SK-N-SH (cell line): ENCODE measurements at regions not wholly inside any gene's neighbourhood (a gene's known extent, or its start where the extent isn't known, plus 50 kb on each side); places are given as distances from the start of the nearest gene placed in this dataset.

ENCODE experiments used
- CTCF ChIA-PET: fragments of 300-600, 350-600 bp; formaldehyde crosslinking; extraction: SDS; loops from one replicate; lab custom pipeline; 2021; lab: Yijun Ruan, JAX
- POLR2A ChIA-PET: fragments of 350-600 bp; sonication (Branson Sonifier 250); formaldehyde crosslinking; extraction: SDS; loops from one replicate; lab custom pipeline; 2020; ENCODE audit warnings: antibody characterized with exemption, inconsistent platforms; lab: Yijun Ruan, JAX
- DNase-seq: peaks from one replicate; pipeline ENCODE4 v3.0.0; 2012
- H2AFZ ChIP-seq: fragments of 200-600 bp; sonication (generic); 2 replicates; pipeline ENCODE4 v1.8.1; 2016; ENCODE audit warnings: antibody characterized with exemption, mild to moderate bottlenecking, low read depth
- H3F3A ChIP-seq: fragments of 200-600 bp; sonication (generic); replicated peaks from 2 replicates; pipeline ENCODE3; 2016; ENCODE audit warnings: antibody characterized with exemption, mild to moderate bottlenecking; ENCODE audit not compliant: insufficient read depth
- H3K27ac ChIP-seq, 2 experiments: fragments of 200-500 bp in 1 of 2; fragments of 200-600 bp in 1 of 2; sonication (Bioruptor generic) in 1 of 2; sonication (generic), shearing (Covaris generic) in 1 of 2; 2 replicates each; pipeline versions ENCODE4 v1.5.1 to v1.6.1; 2014 to 2016; ENCODE audit warnings: low read depth in 2 of 2, inconsistent platforms in 1 of 2, low read length in 1 of 2, mild to moderate bottlenecking in 1 of 2, mixed read lengths in 1 of 2
- H3K27me3 ChIP-seq: fragments of 200-600 bp; sonication (generic), shearing (Covaris generic); 2 replicates; pipeline ENCODE4 v1.6.1; 2016; ENCODE audit warnings: mixed run types; ENCODE audit not compliant: insufficient read depth
- H3K36me3 ChIP-seq, 2 experiments: fragments of 200-500 bp in 1 of 2; fragments of 200-600 bp in 1 of 2; sonication (Bioruptor generic) in 1 of 2; sonication (generic) in 1 of 2; replicated peaks in 1 of 2; 2 replicates each; pipeline versions ENCODE3 to v1.5.1; 2014 to 2016; ENCODE audit warnings: low read length in 1 of 2, mild to moderate bottlenecking in 1 of 2; ENCODE audit not compliant: insufficient read depth in 2 of 2, control insufficient read depth in 1 of 2
- H3K4me1 ChIP-seq, 2 experiments: fragments of 200-500 bp in 1 of 2; fragments of 200-600 bp in 1 of 2; sonication (Bioruptor generic) in 1 of 2; sonication (generic), shearing (Covaris generic) in 1 of 2; 2 replicates each; pipeline versions ENCODE4 v1.5.1 to v1.6.1; 2014 to 2016; ENCODE audit warnings: low read depth in 1 of 2, low read length in 1 of 2, mixed run types in 1 of 2; ENCODE audit not compliant: insufficient read depth in 2 of 2, control insufficient read depth in 1 of 2
- H3K4me2 ChIP-seq: fragments of 200-600 bp; sonication (generic), shearing (Covaris generic); 2 replicates; pipeline ENCODE4 v1.6.1; 2017; ENCODE audit warnings: mixed run types
- H3K4me3 ChIP-seq, 2 experiments: fragments of 200-500 bp in 1 of 2; fragments of 200-600 bp in 1 of 2; sonication (Bioruptor generic) in 1 of 2; sonication (generic), shearing (Covaris generic) in 1 of 2; 2 replicates each; pipeline versions ENCODE4 v1.5.1 to v1.8.1; 2014 to 2016; ENCODE audit warnings: low read depth in 2 of 2, inconsistent platforms in 1 of 2, low read length in 1 of 2, mild to moderate bottlenecking in 1 of 2, mixed read lengths in 1 of 2, moderate library complexity in 1 of 2
- H3K79me2 ChIP-seq: fragments of 200-600 bp; sonication (generic); 2 replicates; pipeline ENCODE4 v1.8.1; 2017; ENCODE audit warnings: mild to moderate bottlenecking; ENCODE audit not compliant: insufficient read depth
- H3K9ac ChIP-seq: fragments of 200-600 bp; sonication (generic); 2 replicates; pipeline ENCODE4 v1.6.1; 2017; ENCODE audit warnings: mixed run types
- H3K9me2 ChIP-seq: fragments of 200-600 bp; sonication (generic); 2 replicates; pipeline ENCODE4 v1.6.1; 2017; ENCODE audit warnings: mixed run types
- H3K9me3 ChIP-seq: fragments of 200-600 bp; sonication (generic); 2 replicates; pipeline ENCODE4 v1.6.1; 2017; ENCODE audit warnings: mixed run types, mild to moderate bottlenecking, moderate library complexity
- H4K20me1 ChIP-seq: fragments of 200-600 bp; sonication (generic); 2 replicates; pipeline ENCODE4 v1.6.1; 2017; ENCODE audit warnings: mild to moderate bottlenecking, mixed run types; ENCODE audit not compliant: insufficient read depth
- CHD2 ChIP-seq: fragments of 150-350 bp; IDR thresholded peaks from 2 replicates; pipeline ENCODE4 v1.6.1; 2018; ENCODE audit warnings: low read length; ENCODE audit not compliant: partially characterized antibody
- ELF1 ChIP-seq: IDR thresholded peaks from 2 replicates; pipeline ENCODE4 v1.4.0; 2012
- EZH2phosphoT487 ChIP-seq: fragments of 200-600 bp; sonication (generic); IDR thresholded peaks from 2 replicates; pipeline ENCODE4 v1.6.1; 2017; ENCODE audit warnings: low read depth, mixed run types, mild to moderate bottlenecking, antibody characterized with exemption, moderate library complexity, borderline replicate concordance
- FOSL2 ChIP-seq: IDR thresholded peaks from 2 replicates; pipeline ENCODE4 v1.4.0; 2012; ENCODE audit warnings: low read depth, mild to moderate bottlenecking, moderate library complexity, borderline replicate concordance
- GABPA ChIP-seq: IDR thresholded peaks from 2 replicates; pipeline ENCODE4 v1.4.0; 2012; ENCODE audit warnings: low read depth, mild to moderate bottlenecking
- JUND ChIP-seq: IDR thresholded peaks from 2 replicates; pipeline ENCODE4 v1.4.0; 2012
- MEF2A ChIP-seq: IDR thresholded peaks from 2 replicates; pipeline ENCODE4 v1.4.0; 2012; ENCODE audit warnings: low read depth, borderline replicate concordance
- MXI1 ChIP-seq: IDR thresholded peaks from 2 replicates; pipeline ENCODE4 v1.6.1; 2012; ENCODE audit warnings: mild to moderate bottlenecking, low read depth, low read length, improper control_type of control experiment
- NFIC ChIP-seq: IDR thresholded peaks from 2 replicates; pipeline ENCODE4 v1.4.0; 2012; ENCODE audit warnings: borderline replicate concordance
- RAD21 ChIP-seq: IDR thresholded peaks from 2 replicates; pipeline ENCODE4 v1.6.1; 2012; ENCODE audit warnings: mild to moderate bottlenecking, low read length
- RFX5 ChIP-seq: IDR thresholded peaks from 2 replicates; pipeline ENCODE4 v1.6.1; 2012; ENCODE audit warnings: mild to moderate bottlenecking, improper control_type of control experiment, low read length
- TAF1 ChIP-seq: IDR thresholded peaks from 2 replicates; pipeline ENCODE4 v1.6.1; 2012; ENCODE audit warnings: low read depth, mild to moderate bottlenecking, low read length, moderate library complexity, borderline replicate concordance
- TCF12 ChIP-seq: IDR thresholded peaks from 2 replicates; pipeline ENCODE4 v1.4.0; 2012
- WGBS: methylation state at CpG from one replicate; pipeline ENCODE4 v1.1.6; 2017; ENCODE audit warnings: low lambda C conversion rate; 5-methylcytosine and 5-hydroxymethylcytosine counted together
- TF ChIP-seq, protein P1 (sequence below): fragments of 150-350 bp; IDR thresholded peaks from 2 replicates; pipeline ENCODE4 v1.6.1; 2017; ENCODE audit warnings: antibody characterized with exemption, low read length, low read depth, borderline replicate concordance
- TF ChIP-seq, protein P2 (sequence below): IDR thresholded peaks from 2 replicates; pipeline ENCODE4 v1.4.0; 2012; ENCODE audit warnings: low read depth, borderline replicate concordance

DNA sequence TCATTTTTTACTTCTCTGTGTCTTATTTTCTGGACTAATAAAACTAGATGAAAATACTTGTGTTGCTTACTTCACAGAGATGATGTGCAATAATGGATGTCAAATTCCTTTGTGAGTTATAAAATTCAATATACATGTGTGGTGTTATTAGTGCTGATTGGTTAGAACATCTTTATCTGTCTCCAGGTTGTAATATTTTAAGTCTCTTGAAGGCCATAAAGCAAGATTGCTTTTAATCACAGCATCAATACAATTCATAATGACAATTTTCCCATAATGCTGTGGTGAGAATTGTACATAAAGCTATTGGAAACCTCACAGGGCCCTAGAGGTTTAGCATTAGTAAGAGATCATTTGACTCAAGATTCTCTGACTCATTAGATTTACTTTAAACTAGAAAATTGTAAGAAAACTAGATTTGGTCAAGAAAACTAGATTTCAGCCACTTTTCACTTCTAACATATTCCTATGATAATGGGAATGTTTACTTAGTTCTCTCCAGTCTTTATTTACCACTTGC is 963.7 kb downstream of the REEP3 start:
- no peak overlapping the region for H3K4me2 ChIP-seq
- no peaks in the 10 kb centered on the region for H3K27me3 ChIP-seq
- H2AFZ ChIP-seq: no peak overlapping the region
- H3K36me3 ChIP-seq: no peaks in the 10 kb centered on the region
- ChIA-PET CTCF (no interaction called here), POLR2A (no interaction called here)
- no peak overlapping the region for H3K27ac ChIP-seq
- no peaks in the 10 kb centered on the region for H3K9me2 ChIP-seq
- no peaks in the 10 kb centered on the region for H3K79me2 ChIP-seq
- no peak overlapping the region for H3K9ac ChIP-seq
- H3K4me1 ChIP-seq: no peaks in the 10 kb centered on the region; a peak in 1 of 4 replicates
- TF ChIP-seq TCF12: no peak
- TF ChIP-seq MEF2A: no peak
- TF ChIP-seq EZH2phosphoT487: no peak
- TF ChIP-seq MXI1: no peak
- TF ChIP-seq ELF1: no peak
- TF ChIP-seq GABPA: no peak
- TF ChIP-seq, protein P1, sequence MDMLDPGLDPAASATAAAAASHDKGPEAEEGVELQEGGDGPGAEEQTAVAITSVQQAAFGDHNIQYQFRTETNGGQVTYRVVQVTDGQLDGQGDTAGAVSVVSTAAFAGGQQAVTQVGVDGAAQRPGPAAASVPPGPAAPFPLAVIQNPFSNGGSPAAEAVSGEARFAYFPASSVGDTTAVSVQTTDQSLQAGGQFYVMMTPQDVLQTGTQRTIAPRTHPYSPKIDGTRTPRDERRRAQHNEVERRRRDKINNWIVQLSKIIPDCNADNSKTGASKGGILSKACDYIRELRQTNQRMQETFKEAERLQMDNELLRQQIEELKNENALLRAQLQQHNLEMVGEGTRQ: no peak
- TF ChIP-seq, protein P2, sequence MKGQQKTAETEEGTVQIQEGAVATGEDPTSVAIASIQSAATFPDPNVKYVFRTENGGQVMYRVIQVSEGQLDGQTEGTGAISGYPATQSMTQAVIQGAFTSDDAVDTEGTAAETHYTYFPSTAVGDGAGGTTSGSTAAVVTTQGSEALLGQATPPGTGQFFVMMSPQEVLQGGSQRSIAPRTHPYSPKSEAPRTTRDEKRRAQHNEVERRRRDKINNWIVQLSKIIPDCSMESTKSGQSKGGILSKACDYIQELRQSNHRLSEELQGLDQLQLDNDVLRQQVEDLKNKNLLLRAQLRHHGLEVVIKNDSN: no peak
- TF ChIP-seq CHD2: no peak
- no peak for TF ChIP-seq RFX5
- no peak for TF ChIP-seq NFIC
- no peak for TF ChIP-seq TAF1
- H3F3A ChIP-seq: no peaks in the 10 kb centered on the region
- H3K9me3 ChIP-seq: no peaks in the 10 kb centered on the region
- DNase-seq: no peak
- H4K20me1 ChIP-seq: no peaks in the 10 kb centered on the region
- H3K4me3 ChIP-seq: no peak overlapping the region

DNA sequence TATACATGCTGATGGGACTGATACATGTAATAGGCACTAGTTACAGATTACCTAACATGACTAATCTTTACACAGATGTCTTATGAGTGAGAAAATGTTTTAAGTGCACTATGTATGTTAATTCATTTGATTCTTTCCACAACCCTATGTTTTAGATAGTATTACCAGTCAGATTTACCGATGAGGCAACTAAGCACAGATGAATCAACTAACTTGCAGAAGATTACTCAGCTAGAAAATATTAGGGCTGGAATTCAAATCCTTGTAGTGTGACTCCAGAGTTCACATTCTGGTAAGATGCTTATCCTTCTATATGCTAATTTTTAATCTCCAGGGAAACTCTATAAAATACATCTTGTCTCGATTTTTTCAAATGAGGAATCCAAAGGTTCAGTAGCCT is 964.9 kb downstream of the REEP3 start:
- Histone ChIP-seq H3K36me3 (no peaks in the 10 kb centered on the region), H3K27ac (no peak overlapping the region; a peak in 1 of 4 replicates), H3K4me2 (no peak overlapping the region)

More for the DNA sequence above, 964.9 kb downstream of the REEP3 start:
- no peaks in the 10 kb centered on the region for H3F3A ChIP-seq
- H3K4me1 ChIP-seq: no peaks in the 10 kb centered on the region; a peak in 1 of 4 replicates
- no peaks in the 10 kb centered on the region for H3K27me3 ChIP-seq
- no peaks in the 10 kb centered on the region for H3K9me2 ChIP-seq
- 9% methylated on average over 2 of the region's 2 CpGs for WGBS
- no peak overlapping the region for H2AFZ ChIP-seq
- TF ChIP-seq RAD21: no peak
- peak; percentile 37; the same call in 1 of the 2 replicates for TF ChIP-seq FOSL2
- peak; percentile 38; the same call in 1 of the 2 replicates for TF ChIP-seq JUND
- TF ChIP-seq, all 33 proteins: peak for 2
- Histone ChIP-seq H3K9ac (no peak overlapping the region), H3K9me3 (no peaks in the 10 kb centered on the region), H3K4me3 (no peak overlapping the region), H4K20me1 (no peaks in the 10 kb centered on the region), H3K79me2 (no peaks in the 10 kb centered on the region)
- DNase-seq: no peak
- POLR2A ChIA-PET: no interaction called here
- CTCF ChIA-PET: no interaction called here
